ENCODE measurements at regions not wholly inside any gene's neighbourhood (a gene's known extent, or its start where the extent isn't known, plus 50 kb on each side); places are given as distances from the start of the nearest gene placed in this dataset.
"Not testable (repeated sequence)": the region's sequence is repeated elsewhere in the genome, so short reads cannot be mapped to it uniquely, and the experiment has no call there.

DNA sequence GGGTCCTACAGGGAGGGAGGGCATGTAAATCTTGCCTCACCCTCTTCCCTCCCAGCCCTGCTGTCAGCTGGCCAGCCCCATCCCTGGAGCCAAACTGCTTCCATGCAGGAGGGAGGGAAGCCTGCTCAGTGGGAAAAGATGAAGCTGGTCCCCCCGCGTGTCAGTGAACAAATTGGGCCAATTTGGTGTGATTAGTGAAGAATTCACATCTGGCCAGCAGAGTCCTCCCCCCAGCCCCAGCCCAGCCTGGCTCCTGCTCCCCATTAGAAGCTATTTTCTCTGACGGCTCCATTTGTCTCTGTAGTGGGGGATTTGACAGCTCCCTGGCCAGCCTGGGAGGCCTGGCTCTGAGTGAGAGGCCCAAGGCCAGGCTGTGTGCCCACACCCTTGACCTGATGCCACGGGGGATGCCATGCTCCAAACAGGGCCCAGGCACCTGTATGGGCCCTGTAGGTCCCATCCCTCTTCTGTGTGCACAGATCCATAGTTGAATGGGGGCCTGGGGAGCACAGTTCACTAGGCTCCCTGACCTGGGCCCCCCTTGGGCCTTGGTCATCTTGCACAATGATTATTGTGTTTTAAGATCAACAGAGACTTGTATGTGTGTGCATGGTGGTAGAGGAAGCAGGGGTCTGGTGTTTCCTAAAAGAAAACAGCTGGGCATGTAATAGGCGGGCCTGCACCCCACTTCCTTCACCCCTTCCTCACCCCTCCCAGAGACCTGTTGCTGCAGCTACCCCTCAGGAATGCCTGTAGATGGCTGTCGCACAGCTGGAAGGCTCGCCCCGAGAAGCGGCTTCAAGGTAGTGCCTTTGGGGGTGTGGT is 50.7 kb upstream of the TAC4 start:
- no peaks in the 10 kb centered on the region for H3K36me3 ChIP-seq (ENCODE audit: insufficient read depth, low read length)
- peaks cover 11% of the 10 kb centered on the region for H3K4me1 ChIP-seq (ENCODE audit: insufficient read depth, low read length)
- H3K9ac ChIP-seq (ENCODE audit: low read depth, low read length) = no peak overlapping the region
- no peaks in the 10 kb centered on the region for H3K9me3 ChIP-seq (ENCODE audit: control insufficient read depth, insufficient read depth, low read length)

DNA sequence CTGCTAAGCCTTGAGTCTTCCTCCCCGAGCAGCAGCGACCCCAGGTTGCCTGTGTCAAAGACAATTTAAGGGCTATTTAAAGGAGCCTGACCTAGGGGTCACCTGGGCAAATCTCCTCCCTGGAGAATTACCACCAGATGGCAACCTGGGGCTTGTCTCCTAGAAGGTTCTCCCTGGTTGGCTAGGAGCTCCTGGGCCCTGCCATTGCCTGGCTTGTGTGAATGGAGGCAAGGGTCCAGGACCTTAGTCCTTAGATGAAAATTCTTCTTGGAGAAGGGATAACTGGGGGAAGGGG is 51.3 kb upstream of the TAC4 start:
- Histone ChIP-seq H3K4me1 (ENCODE audit: insufficient read depth, low read length) (peaks cover 15% of the 10 kb centered on the region), H3K9me3 (ENCODE audit: control insufficient read depth, insufficient read depth, low read length) (no peaks in the 10 kb centered on the region), H3K36me3 (ENCODE audit: insufficient read depth, low read length) (no peaks in the 10 kb centered on the region), H3K9ac (ENCODE audit: low read depth, low read length) (no peak overlapping the region)

DNA sequence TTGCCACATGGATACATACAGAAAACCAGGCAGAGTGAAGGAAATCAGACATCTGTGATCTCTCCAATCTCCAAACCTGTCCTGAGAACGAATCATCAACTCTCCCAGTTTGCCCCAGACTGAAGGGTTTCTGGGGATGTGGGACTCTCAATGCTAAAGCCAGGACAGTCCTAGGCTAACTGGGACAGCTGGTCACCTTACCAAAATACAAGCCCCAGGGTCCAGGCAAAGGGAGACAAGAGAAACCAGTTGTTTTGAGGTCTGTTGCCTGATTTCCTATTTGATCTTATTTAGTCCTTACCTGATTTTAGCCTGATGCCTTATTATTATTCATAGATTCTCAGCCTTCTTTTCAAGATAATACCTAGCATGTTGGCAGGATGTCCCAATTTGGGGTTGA is 51.7 kb upstream of the TAC4 start:
- Histone ChIP-seq H3K4me1 (ENCODE audit: insufficient read depth, low read length) (peaks cover 15% of the 10 kb centered on the region), H3K9me3 (ENCODE audit: control insufficient read depth, insufficient read depth, low read length) (no peaks in the 10 kb centered on the region), H3K36me3 (ENCODE audit: insufficient read depth, low read length) (no peaks in the 10 kb centered on the region), H3K9ac (ENCODE audit: low read depth, low read length) (no peak overlapping the region)

DNA sequence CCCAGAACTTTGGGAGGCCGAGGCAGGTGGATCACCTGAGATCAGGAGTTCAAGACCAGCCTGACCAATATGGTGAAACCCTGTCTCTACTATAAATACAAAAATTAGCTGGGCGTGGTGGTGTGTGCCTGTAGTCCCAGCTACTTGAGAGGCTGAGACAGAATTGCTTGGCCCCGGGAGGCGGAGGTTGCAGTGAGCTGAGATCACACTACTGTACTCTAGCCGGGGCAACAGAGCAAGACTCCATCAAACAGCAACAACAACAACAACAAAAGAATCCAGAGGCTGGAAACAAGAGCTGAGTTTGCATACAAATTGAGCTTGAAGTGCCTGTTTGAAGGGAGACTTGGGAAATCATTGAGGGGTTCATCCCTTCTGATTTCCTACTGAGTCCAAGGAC is 52.9 kb upstream of the TAC4 start:
- not testable (repeated sequence) for H3K9ac ChIP-seq (ENCODE audit: low read depth, low read length); H3K36me3 ChIP-seq (ENCODE audit: insufficient read depth, low read length); H3K9me3 ChIP-seq (ENCODE audit: control insufficient read depth, insufficient read depth, low read length)
- peaks cover 15% of the 10 kb centered on the region for H3K4me1 ChIP-seq (ENCODE audit: insufficient read depth, low read length)

DNA sequence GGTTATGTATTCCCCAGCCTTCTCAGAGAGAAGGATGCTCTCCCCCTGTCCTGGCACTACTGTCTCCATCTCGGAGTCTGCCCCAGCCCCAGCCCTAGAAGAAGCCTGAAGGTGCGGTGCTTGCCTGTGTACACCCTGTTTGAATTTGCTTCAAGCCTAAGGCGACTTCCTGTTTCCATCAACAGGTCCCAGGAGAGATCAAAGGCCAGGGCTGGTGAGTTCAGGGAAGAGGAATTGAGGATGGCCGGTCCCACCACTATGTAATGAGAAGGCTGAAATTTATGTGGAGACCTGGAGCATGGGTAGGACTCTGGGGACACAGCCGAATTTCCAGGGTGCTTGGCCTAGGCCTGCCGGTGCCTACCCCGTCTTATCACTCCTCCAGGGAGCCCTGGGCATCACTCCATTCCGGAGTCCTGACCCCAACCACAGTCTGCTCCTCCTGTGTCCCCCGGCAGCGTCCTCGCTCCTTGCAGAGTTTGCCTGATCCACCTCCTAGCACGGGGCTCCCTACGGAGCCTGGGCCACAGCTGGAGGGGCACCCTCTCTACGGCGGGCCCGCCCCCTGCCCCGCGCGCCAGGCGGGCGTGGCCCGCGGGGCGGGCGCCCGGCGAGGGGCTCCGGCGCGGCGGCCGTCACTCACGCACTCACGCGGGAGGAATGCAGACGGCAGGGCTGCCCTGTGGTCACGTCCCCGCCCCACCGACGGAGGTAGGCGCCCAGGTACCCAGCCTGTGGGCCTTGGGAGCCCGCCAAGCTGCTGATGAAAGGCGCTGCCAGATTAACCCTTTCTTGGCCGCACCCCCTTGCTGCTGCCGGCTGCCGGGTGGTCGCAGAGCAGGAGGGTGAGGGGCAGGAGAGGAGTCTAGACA is 53.8 kb upstream of the TAC4 start:
- Histone ChIP-seq H3K9ac (ENCODE audit: low read depth, low read length) (peak overlapping the region; percentile 65; the same call in 1 of the 2 replicates), H3K36me3 (ENCODE audit: insufficient read depth, low read length) (no peaks in the 10 kb centered on the region), H3K4me1 (ENCODE audit: insufficient read depth, low read length) (peaks cover 15% of the 10 kb centered on the region), H3K9me3 (ENCODE audit: control insufficient read depth, insufficient read depth, low read length) (no peaks in the 10 kb centered on the region)

DNA sequence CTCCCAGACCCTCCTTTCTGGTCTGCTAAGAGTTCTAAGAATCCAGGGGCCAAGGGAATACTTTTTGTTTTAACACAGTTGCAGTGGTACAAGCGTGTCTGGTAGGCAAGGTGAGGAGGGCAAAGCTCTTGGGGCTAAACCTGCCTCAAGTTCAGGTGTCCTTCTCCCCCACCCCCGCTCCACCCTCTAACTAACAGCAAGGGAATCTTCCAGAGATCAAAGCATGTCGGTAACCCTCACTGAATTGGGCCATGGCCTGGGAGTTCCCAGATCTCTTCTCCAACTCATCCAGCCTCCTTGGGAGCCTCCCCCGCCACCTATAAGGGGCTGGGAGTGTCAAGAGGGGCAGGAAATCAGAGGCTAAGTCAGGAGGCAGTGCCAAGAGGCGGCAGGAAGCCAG is 55.7 kb upstream of the TAC4 start:
- H3K36me3 ChIP-seq (ENCODE audit: insufficient read depth, low read length) = no peaks in the 10 kb centered on the region
- no peak overlapping the region for H3K9ac ChIP-seq (ENCODE audit: low read depth, low read length)
- H3K4me1 ChIP-seq (ENCODE audit: insufficient read depth, low read length) = peaks cover 15% of the 10 kb centered on the region
- no peaks in the 10 kb centered on the region for H3K9me3 ChIP-seq (ENCODE audit: control insufficient read depth, insufficient read depth, low read length)

DNA sequence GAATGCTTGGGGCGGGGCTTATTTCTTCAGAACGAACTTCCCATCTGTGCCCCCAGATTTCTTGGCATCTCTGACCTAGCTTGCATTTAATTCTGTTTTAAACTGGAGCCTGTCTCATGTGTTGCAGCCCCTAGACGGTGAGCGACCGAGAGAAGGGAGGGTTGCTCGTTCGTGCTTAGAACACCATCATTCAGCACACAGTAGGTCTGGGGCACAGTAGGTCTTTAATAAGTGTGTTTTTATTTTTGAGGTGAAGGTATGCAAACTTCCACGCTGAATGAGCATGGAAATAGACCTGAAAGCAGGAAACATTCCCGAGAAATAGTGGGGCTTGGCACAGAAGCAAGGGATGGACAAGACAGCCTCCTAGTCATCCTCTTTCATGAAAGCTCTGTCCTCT is 57.0 kb upstream of the TAC4 start:
- H3K9ac ChIP-seq (ENCODE audit: low read depth, low read length) = no peak overlapping the region

DNA sequence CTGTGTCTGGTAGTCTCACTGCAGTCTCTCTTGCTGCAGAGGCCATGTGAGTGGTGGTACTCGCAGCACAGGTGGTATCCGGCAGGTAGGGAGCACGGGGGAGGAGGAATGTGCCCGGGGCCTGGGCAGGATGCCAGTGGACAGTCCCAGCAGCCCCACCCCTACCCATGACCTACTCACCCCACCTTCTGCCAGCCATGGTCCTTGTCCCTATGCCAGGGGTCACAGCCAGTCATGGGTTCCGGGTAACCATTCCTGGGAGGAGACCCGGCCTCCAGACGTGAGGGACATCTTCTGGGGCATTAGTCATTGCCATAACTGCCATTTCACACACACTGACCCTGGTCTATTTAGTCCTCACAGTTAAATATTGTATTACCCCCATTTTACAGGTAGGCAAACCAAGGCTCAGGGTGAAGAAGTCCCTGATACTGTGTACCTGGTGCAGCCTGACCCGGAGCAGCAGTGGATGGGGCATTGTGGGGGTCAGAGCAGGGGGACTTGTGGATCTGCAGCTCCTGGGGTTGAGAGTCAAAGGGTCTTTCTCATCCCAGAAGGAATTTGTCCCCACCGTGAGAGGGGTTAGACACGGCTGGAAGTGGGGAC is 58.8 kb upstream of the TAC4 start:
- H3K36me3 ChIP-seq (ENCODE audit: insufficient read depth, low read length) = no peaks in the 10 kb centered on the region
- H3K9me3 ChIP-seq (ENCODE audit: control insufficient read depth, insufficient read depth, low read length) = no peaks in the 10 kb centered on the region
- no peak overlapping the region for H3K9ac ChIP-seq (ENCODE audit: low read depth, low read length)
- H3K4me1 ChIP-seq (ENCODE audit: insufficient read depth, low read length) = peaks cover 14% of the 10 kb centered on the region

More for the DNA sequence above, 57.0 kb upstream of the TAC4 start:
- Histone ChIP-seq H3K36me3 (ENCODE audit: insufficient read depth, low read length) (no peaks in the 10 kb centered on the region), H3K4me1 (ENCODE audit: insufficient read depth, low read length) (peaks cover 14% of the 10 kb centered on the region), H3K9me3 (ENCODE audit: control insufficient read depth, insufficient read depth, low read length) (no peaks in the 10 kb centered on the region)

DNA sequence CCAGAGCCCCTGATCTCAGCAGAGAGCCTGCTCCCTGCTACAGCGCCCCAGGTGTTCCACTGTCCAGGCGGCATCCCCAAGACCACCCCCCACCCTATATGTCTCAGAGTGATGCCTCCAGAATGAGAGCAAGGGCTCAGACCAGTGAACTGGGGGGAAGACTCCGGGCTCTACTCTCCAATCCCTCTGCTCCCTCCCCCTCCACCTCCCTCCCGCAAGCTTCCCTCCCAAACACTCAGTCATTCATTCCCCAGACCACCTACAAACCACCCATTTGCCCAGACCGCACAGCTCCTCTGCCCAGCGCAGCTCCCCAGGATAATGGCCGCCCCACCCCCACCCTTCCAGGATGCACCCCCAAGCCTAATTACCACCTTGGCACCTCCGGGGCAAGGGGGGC is 59.4 kb upstream of the TAC4 start:
- H3K9ac ChIP-seq (ENCODE audit: low read depth, low read length) = no peak overlapping the region

DNA sequence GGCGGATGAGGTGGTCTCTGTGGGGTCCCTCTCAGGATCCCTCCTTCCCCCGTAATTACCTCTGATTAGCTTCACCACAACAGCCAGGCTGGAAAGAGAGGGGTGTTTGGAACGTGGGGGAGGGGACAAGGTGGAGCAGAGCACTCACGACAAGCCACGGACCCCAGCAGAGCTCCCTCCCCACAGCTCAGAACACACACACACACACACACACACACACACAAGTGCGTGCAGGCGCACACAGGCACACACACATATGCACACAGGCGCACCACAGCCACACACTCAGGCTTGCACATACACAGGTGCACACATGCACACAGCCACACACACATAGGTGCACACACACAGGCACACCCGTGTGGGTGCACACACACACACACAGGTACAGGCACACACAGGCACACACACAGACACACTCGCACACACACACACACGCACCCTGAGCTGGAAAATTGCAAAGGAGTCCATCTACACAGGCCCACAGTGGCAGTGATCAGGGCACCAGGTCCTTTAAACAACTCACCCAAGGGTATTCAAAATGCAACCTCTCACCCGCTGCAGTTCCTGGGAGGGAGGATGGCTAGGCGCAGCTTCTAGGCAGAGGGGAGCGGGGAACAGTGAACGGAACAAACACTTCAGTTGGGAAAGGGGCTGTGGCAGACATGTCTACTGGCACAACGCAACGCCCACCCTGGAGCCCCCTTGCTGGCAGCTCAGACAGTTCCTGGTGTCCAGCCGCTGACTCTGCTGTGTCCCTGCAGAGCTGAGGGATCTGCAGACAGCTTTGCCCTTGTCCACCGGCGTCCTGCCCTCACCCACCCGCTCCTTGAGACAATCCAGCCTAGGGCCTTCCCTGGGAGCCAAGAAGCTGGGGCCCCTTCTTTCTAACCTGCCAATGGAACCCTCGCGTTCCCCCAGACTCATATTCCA is 59.9 kb upstream of the DLX4 start:
- Histone ChIP-seq H3K36me3 (ENCODE audit: insufficient read depth, low read length) (no peaks in the 10 kb centered on the region), H3K4me1 (ENCODE audit: insufficient read depth, low read length) (peaks cover 18% of the 10 kb centered on the region), H3K9ac (ENCODE audit: low read depth, low read length) (peak overlapping the region; percentile 49; the same call in 1 of the 2 replicates), H3K9me3 (ENCODE audit: control insufficient read depth, insufficient read depth, low read length) (no peaks in the 10 kb centered on the region)

More for the DNA sequence above, 59.4 kb upstream of the TAC4 start:
- H3K9me3 ChIP-seq (ENCODE audit: control insufficient read depth, insufficient read depth, low read length) = no peaks in the 10 kb centered on the region
- H3K36me3 ChIP-seq (ENCODE audit: insufficient read depth, low read length) = no peaks in the 10 kb centered on the region
- H3K4me1 ChIP-seq (ENCODE audit: insufficient read depth, low read length) = peaks cover 14% of the 10 kb centered on the region

DNA sequence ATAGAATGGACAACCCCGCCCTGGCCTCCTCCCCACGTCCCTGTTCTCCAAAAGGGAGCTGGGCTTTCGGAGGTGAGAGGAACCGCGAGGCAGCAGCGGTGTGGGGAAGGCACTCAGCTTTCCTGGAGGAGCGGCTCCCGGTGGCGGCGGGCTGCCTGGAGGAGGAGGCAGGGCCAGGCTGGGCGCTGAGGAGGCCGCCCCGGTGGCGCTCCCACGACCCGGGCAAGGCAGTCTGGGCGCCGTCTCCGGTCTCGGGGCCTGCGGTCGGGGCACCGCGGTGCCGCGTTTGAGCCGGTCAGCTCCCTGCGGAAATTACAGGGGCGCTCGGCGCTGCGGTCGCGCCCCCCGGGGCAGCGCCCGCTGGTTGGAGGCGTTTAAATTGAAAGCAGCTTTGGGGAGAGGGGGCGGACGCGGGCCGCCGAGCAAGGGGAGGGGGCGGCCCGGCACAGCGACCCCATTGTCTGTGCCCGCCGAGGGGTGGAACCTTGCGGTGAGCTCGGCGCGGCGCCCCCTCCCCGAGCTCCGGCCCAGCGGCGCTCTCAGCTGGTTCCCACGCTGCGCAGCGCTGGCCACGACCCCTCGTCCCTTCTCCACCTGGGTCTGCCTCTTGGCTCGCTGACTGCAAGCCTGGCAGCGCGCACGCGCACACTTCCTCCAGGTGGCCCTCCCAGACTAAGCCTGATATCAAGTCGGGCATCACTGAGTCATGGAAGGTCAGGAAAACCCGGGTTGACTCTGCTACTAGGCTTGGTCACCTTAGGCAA is 58.7 kb upstream of the DLX4 start:
- Histone ChIP-seq H3K9ac (ENCODE audit: low read depth, low read length) (peak overlapping the region; percentile 49), H3K36me3 (ENCODE audit: insufficient read depth, low read length) (no peaks in the 10 kb centered on the region), H3K4me1 (ENCODE audit: insufficient read depth, low read length) (peaks cover 30% of the 10 kb centered on the region), H3K9me3 (ENCODE audit: control insufficient read depth, insufficient read depth, low read length) (no peaks in the 10 kb centered on the region)

DNA sequence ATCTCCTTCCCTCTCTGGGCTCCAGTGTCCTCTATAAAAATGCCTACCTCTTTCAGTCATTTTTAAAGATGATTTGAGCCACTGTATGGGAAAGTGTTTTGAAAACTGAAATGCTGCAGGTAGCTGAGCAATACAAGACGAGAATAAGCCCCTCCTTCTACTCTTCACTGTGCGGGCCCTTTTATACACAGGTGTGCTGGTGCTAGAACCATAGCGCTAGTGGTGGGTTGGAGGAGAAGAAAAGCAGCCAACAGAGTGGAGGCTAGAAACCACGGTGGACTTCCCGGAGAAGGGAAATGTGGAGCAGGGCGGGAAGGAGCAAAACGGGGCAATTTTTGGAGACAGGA is 58.2 kb upstream of the DLX4 start:
- peak overlapping the region; percentile 49; the same call in 1 of the 2 replicates for H3K9ac ChIP-seq (ENCODE audit: low read depth, low read length)
- H3K4me1 ChIP-seq (ENCODE audit: insufficient read depth, low read length) = peaks cover 36% of the 10 kb centered on the region
- H3K9me3 ChIP-seq (ENCODE audit: control insufficient read depth, insufficient read depth, low read length) = no peaks in the 10 kb centered on the region
- H3K36me3 ChIP-seq (ENCODE audit: insufficient read depth, low read length) = no peaks in the 10 kb centered on the region

DNA sequence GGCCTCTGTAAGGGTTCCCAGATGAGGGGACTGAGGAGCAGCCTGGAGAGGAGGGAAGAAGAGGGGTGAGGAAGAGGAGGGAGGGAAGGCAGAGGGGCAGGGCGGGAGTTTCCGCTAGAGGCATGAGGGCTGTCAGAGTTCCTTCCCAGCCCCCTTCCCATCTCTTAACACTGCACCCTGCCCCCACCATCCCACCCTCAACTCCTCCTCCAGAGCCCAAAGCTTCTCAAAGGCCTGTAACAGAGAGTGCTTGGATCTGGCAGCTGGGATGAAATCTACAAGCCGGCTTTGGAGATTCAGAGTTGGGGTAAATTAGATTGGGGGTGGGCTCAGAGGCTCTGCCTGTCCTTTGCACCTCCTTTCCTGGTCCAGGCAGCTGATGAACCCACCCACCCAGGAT is 57.3 kb upstream of the DLX4 start:
- H3K36me3 ChIP-seq (ENCODE audit: insufficient read depth, low read length) = no peaks in the 10 kb centered on the region
- H3K9me3 ChIP-seq (ENCODE audit: control insufficient read depth, insufficient read depth, low read length) = no peaks in the 10 kb centered on the region
- H3K4me1 ChIP-seq (ENCODE audit: insufficient read depth, low read length) = peaks cover 45% of the 10 kb centered on the region
- no peak overlapping the region for H3K9ac ChIP-seq (ENCODE audit: low read depth, low read length)

Data from ES-I3 (cell line).